Body of pancreas (tissue), 4 donors: ENCODE measurements at regions not wholly inside any gene's neighbourhood (a gene's known extent, or its start where the extent isn't known, plus 50 kb on each side); places are given as distances from the start of the nearest gene placed in this dataset.

Source experiments
- ATAC-seq: fragments of 150-250 bp; one replicate; pipeline ENCODE4 v1.9.1; 2016
- DNase-seq, 4 donors: peaks; one replicate each; pipeline ENCODE4 v3.0.0-alpha.2; 2019
- H3K27ac ChIP-seq, 4 donors: fragments of 200-600 bp; sonication (generic); 1 replicate in 3 of 4; 2 replicates in 1 of 4; pipeline versions ENCODE4 v1.5.1 to v1.6.1; 2016 to 2019; ENCODE audit warnings: mild to moderate bottlenecking in 1 of 4, mixed read lengths in 1 of 4, moderate library complexity in 1 of 4
- H3K27me3 ChIP-seq, 2 donors: fragments of 200-600 bp; sonication (generic); one replicate each; pipeline ENCODE4 v1.6.0; 2016; ENCODE audit warnings: mild to moderate bottlenecking in 1 of 2
- H3K36me3 ChIP-seq, 2 donors: fragments of 200-600 bp; sonication (generic); replicated peaks in 1 of 2; 2 replicates each; pipeline ENCODE4 v1.5.1; 2016; ENCODE audit warnings: low read depth in 2 of 2; ENCODE audit not compliant: insufficient read depth in 1 of 2
- H3K4me1 ChIP-seq: fragments of 200-600 bp; sonication (generic); one replicate; pipeline ENCODE4 v1.6.0; 2016
- H3K4me3 ChIP-seq, 2 donors: fragments of 200-600 bp; sonication (generic); 1 replicate in 1 of 2; 2 replicates in 1 of 2; pipeline ENCODE4 v1.5.1; 2016 to 2019
- H3K9me3 ChIP-seq, 3 donors: fragments of 200-600 bp; sonication (generic); 1 replicate in 2 of 3; 2 replicates in 1 of 3; pipeline ENCODE4 v1.5.1; 2016
- POLR2A ChIP-seq, 3 donors: fragments of 450-650 bp; IDR thresholded peaks; one replicate each; pipeline ENCODE4 v1.6.1; 2016; ENCODE audit warnings: antibody characterized with exemption in 3 of 3, mild to moderate bottlenecking in 2 of 3
- WGBS, 2 donors: methylation state at CpG; one replicate each; pipeline ENCODE4 v1.1.5; 2017; 5-methylcytosine and 5-hydroxymethylcytosine counted together
- intact Hi-C: fragments of 100-400 bp; cut with DNase I; formaldehyde crosslinking; loops from one replicate; pipeline ENCODE4 v1.15.1; 2023
- TF ChIP-seq, protein P1 (sequence below), 7 experiments: fragments of 450-650 bp in 4 of 7; fragments of 200-600 bp in 3 of 7; sonication (generic) in 3 of 7; IDR thresholded peaks; one replicate each; pipeline ENCODE4 v1.5.1; 2016 to 2019; ENCODE audit warnings: antibody characterized with exemption in 7 of 7

GRCh38 chr14:26928019-26928418 is 330.2 kb upstream of the NOVA1 start:
- no peak overlapping the region for H3K4me3 ChIP-seq
- TF ChIP-seq POLR2A (IDR thresholded peaks at IDR 0.05), result no peak
- TF ChIP-seq, protein P1, sequence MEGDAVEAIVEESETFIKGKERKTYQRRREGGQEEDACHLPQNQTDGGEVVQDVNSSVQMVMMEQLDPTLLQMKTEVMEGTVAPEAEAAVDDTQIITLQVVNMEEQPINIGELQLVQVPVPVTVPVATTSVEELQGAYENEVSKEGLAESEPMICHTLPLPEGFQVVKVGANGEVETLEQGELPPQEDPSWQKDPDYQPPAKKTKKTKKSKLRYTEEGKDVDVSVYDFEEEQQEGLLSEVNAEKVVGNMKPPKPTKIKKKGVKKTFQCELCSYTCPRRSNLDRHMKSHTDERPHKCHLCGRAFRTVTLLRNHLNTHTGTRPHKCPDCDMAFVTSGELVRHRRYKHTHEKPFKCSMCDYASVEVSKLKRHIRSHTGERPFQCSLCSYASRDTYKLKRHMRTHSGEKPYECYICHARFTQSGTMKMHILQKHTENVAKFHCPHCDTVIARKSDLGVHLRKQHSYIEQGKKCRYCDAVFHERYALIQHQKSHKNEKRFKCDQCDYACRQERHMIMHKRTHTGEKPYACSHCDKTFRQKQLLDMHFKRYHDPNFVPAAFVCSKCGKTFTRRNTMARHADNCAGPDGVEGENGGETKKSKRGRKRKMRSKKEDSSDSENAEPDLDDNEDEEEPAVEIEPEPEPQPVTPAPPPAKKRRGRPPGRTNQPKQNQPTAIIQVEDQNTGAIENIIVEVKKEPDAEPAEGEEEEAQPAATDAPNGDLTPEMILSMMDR (IDR thresholded peaks at IDR 0.05), result no peak
- H3K27me3 ChIP-seq, result no peaks in the 10 kb centered on the region
- no peaks in the 10 kb centered on the region for H3K36me3 ChIP-seq
- ATAC-seq, result no peak
- H3K9me3 ChIP-seq, result no peaks in the 10 kb centered on the region
- intact Hi-C loops, result no loop called here
- H3K27ac ChIP-seq, result no peak overlapping the region
- DNase-seq, result no peak
- H3K4me1 ChIP-seq, result no peaks in the 10 kb centered on the region
- WGBS, 2 donors, result 54 to 57% methylated on average over 2 of the region's 2 CpGs

- WGBS, 2 donors, result 58 to 77% methylated on average over 3 of the region's 3 CpGs
- H3K4me1 ChIP-seq, result no peaks in the 10 kb centered on the region
- H3K27me3 ChIP-seq, result no peaks in the 10 kb centered on the region
- no peak for ATAC-seq
- no peaks in the 10 kb centered on the region for H3K9me3 ChIP-seq
- intact Hi-C loops, result no loop called here
- DNase-seq, result no peak
- H3K27ac ChIP-seq, result no peak overlapping the region
- no peak overlapping the region for H3K4me3 ChIP-seq
- H3K36me3 ChIP-seq, result no peaks in the 10 kb centered on the region
- no peak for TF ChIP-seq POLR2A (IDR thresholded peaks at IDR 0.05)
- TF ChIP-seq, protein P1 (IDR thresholded peaks at IDR 0.05), result no peak
Observed at GRCh38 chr14:26929361-26929760, 331.5 kb upstream of the NOVA1 start.

- Histone ChIP-seq H3K36me3 (no peaks in the 10 kb centered on the region), H3K27ac (no peak overlapping the region), H3K4me3 (no peak overlapping the region), H3K9me3 (no peaks in the 10 kb centered on the region), H3K27me3 (no peaks in the 10 kb centered on the region), H3K4me1 (no peaks in the 10 kb centered on the region)
- 53 to 64% methylated on average over 2 of the region's 2 CpGs for WGBS, 2 donors
- DNase-seq (no peak), ATAC-seq (no peak)
- TF ChIP-seq POLR2A (IDR thresholded peaks at IDR 0.05), result no peak
- TF ChIP-seq, protein P1 (IDR thresholded peaks at IDR 0.05), result no peak
- intact Hi-C loops, result no loop called here
Observed at GRCh38 chr14:26930576-26930975, 332.7 kb upstream of the NOVA1 start.

- no peak for ATAC-seq
- no peak overlapping the region for H3K4me3 ChIP-seq
- H3K27ac ChIP-seq, result no peak overlapping the region
- no peaks in the 10 kb centered on the region for H3K36me3 ChIP-seq
- H3K27me3 ChIP-seq, result no peaks in the 10 kb centered on the region
- no peaks in the 10 kb centered on the region for H3K9me3 ChIP-seq
- intact Hi-C loops, result no loop called here
- no peaks in the 10 kb centered on the region for H3K4me1 ChIP-seq
- TF ChIP-seq, protein P1 (IDR thresholded peaks at IDR 0.05), result no peak
- no peak for TF ChIP-seq POLR2A (IDR thresholded peaks at IDR 0.05)
- DNase-seq, result no peak
- 46 to 57% methylated on average over 4 of the region's 4 CpGs for WGBS, 2 donors
Observed at GRCh38 chr14:26932606-26933005, 334.8 kb upstream of the NOVA1 start.

DNA sequence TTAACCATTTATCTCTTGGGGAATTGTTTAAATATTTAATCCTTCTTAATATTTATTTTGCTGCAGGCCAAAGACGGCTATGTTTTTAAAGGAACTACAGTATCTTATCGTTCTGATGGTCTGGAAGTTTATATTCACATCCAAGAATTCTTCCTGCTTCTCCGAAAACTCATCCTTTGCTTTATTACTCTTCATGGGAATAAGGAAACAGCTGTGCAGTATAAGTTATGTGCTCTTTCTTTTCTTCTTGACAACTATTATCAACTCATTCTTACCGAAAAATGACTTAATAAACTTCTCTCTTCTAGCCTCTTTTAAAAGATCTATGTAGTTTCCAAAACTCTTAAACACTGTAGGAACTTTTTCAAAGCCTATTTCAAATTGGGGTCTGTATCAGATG is 335.6 kb upstream of the NOVA1 start:
- intact Hi-C loops, result no loop called here
- Histone ChIP-seq H3K9me3 (no peaks in the 10 kb centered on the region), H3K4me3 (no peak overlapping the region), H3K4me1 (no peaks in the 10 kb centered on the region), H3K36me3 (no peaks in the 10 kb centered on the region), H3K27me3 (no peaks in the 10 kb centered on the region), H3K27ac (no peak overlapping the region)
- DNase-seq, result no peak
- no peak for ATAC-seq
- TF ChIP-seq POLR2A (IDR thresholded peaks at IDR 0.05), result no peak
- TF ChIP-seq, protein P1 (IDR thresholded peaks at IDR 0.05), result no peak
- 45 to 51% methylated on average over 4 of the region's 4 CpGs for WGBS, 2 donors
